Activated CD4-positive, alpha-beta memory T cell treated with anti-CD3 and anti-CD28 coated beads for 36 hours (primary cell): ENCODE measurements at regions not wholly inside any gene's neighbourhood (a gene's known extent, or its start where the extent isn't known, plus 50 kb on each side); places are given as distances from the start of the nearest gene placed in this dataset.

Experiments
- CTCF ChIA-PET: fragments of 350-600 bp; sonication (Branson Sonifier 250); formaldehyde crosslinking; loops from one replicate; lab custom pipeline; 2021; ENCODE audit warnings: antibody characterized with exemption, inconsistent platforms; lab: Charles Lee
- POLR2A ChIA-PET: fragments of 350-600 bp; sonication (Branson Sonifier 250); formaldehyde crosslinking; loops from one replicate; lab custom pipeline; 2021; ENCODE audit warnings: antibody characterized with exemption; lab: Charles Lee
- DNase-seq: peaks from one replicate; pipeline ENCODE4 v3.0.0-alpha.2; 2020
- H3K27ac Mint-ChIP-seq: one replicate; pipeline ENCODE4 v1.8.0; 2021; ENCODE audit warnings: mixed read lengths
- H3K27me3 Mint-ChIP-seq: one replicate; pipeline ENCODE4 v1.8.0; 2021; ENCODE audit warnings: mixed read lengths
- H3K36me3 Mint-ChIP-seq: one replicate; pipeline ENCODE4 v1.8.0; 2021; ENCODE audit warnings: mixed read lengths
- H3K4me1 Mint-ChIP-seq: one replicate; pipeline ENCODE4 v1.8.0; 2021; ENCODE audit warnings: low read depth, mixed read lengths
- H3K4me3 Mint-ChIP-seq: one replicate; pipeline ENCODE4 v1.8.0; 2021; ENCODE audit warnings: mild to moderate bottlenecking, mixed read lengths
- H3K9me3 Mint-ChIP-seq: one replicate; pipeline ENCODE4 v1.8.0; 2021; ENCODE audit warnings: mixed read lengths
- intact Hi-C: fragments of 100-400 bp; cut with micrococcal nuclease; formaldehyde crosslinking; loops from one replicate; pipeline ENCODE4 v1.15.1; 2023

DNA sequence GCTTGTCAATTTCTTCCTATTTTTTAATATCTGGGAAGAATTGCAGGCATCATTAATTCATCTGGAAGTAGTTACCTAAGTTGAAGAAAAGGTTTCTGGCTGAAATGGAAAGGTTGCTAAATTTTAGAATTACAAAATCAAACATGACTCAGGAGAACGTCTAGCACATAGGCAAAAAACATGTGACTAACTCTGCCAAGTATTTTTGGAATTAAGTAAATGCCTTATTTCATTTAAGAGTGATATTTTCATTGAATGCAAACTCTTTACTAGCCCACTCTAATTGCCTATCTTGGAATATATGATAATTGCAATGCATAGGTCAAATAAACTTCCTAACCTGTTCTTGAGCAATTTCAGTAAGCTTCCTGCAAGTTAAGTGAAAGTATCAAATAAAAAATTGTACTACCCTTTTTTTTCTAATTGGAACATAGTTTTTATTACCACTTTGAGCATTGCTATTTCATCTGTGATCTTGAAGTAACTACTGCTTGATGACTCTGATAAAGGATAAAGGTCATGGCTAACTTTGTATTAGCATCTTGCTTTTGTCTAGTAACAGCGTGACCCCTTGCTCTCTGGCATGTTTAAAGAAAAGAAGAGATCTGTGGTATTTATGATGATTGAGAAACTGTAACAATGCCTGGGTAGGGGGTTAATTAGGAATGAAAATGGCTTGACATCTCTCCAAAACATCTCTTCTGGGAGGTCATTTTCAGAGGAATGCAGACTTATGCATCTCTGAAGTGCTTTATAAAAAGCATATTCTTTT, 208.3 kb upstream of the NCAM2 start:
- CTCF ChIA-PET: no interaction called here
- Mint-ChIP-seq H3K4me3 (no peak overlapping the region), H3K36me3 (no peaks in the 10 kb centered on the region), H3K4me1 (no peaks in the 10 kb centered on the region), H3K27me3 (no peaks in the 10 kb centered on the region), H3K9me3 (peaks cover 6% of the 10 kb centered on the region), H3K27ac (no peak overlapping the region)
- intact Hi-C loops: no loop called here
- DNase-seq: no peak
- POLR2A ChIA-PET: no interaction called here

DNA sequence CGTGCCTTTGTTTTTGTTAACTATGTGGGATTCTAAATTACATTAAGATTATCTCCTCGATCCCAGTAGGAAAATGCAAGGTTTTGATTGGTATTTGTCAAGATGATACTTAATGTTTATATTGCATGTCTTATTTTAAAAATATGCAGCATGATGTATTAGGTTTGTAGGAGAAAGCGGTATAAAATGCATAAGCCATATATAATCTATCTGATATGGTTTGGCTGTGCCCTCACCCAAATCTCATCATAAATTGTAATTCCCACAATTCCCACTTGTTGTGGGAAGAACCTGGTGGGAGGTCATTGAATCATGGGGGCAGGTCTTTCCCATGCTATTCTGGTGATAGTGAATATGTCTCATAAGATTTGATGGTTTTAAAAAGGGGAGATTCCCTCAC, 198.1 kb upstream of the NCAM2 start:
- intact Hi-C loops: no loop called here
- Mint-ChIP-seq H3K36me3 (no peaks in the 10 kb centered on the region), H3K4me3 (no peak overlapping the region), H3K27me3 (no peaks in the 10 kb centered on the region), H3K9me3 (no peaks in the 10 kb centered on the region), H3K4me1 (no peaks in the 10 kb centered on the region), H3K27ac (no peak overlapping the region)
- ChIA-PET CTCF (no interaction called here), POLR2A (no interaction called here)
- DNase-seq: no peak

DNA sequence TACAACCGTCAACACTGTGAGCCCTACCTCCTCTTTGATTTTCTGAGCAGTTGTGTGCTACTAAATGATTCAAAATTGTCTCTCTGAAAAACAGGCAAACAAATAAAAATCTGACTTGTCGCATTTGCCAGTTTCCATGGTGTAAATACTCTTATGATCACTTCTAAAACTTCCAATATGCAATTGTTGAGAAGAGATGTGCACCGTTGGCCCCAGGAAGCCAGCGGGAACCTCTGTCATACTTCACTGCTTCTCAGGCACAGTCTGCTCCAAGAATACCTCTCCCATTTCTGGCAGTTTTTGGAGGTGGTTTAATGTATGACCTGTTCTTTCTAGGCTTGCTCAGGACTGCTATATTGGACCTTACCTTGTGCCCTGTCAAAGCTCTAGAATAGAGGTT, 196.0 kb upstream of the NCAM2 start:
- CTCF ChIA-PET: no interaction called here
- no peak for DNase-seq

DNA sequence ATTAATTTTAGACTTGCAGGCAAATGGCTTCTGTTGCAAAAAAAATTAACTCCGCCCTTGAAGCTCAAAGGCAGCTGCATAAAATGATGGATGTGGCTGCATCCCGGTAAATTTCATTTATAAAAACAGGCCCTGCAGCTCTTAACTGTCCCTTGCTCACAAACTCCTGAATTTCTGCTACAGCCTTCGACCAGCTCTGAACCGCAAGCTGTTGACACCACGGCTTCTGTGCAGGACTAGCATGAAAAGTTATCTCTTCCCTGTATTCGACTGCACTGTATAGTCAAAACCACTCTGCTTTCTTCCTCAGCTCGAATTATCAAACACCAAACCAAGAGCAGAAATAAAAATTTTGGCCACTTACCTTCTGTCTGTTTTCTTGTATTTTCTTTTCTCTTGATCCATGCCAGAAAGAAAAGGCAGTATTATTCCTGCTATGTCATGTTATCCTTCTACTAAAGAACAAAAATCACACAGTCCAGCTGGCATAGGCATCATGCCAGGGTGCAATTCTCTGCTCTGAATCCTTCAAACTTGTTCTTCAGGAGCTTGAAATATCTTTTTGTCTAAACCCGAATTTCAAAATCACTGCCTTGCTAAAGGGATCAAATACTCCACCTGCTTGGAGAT, 195.5 kb upstream of the NCAM2 start:
- ChIA-PET CTCF (no interaction called here), POLR2A (no interaction called here)
- Mint-ChIP-seq H3K36me3 (no peaks in the 10 kb centered on the region), H3K4me3 (no peak overlapping the region), H3K9me3 (peaks cover 3% of the 10 kb centered on the region), H3K27me3 (no peaks in the 10 kb centered on the region), H3K27ac (no peak overlapping the region), H3K4me1 (no peaks in the 10 kb centered on the region)
- DNase-seq: no peak
- intact Hi-C loops: no loop called here

More for the DNA sequence above, 196.0 kb upstream of the NCAM2 start:
- Mint-ChIP-seq H3K4me1 (no peaks in the 10 kb centered on the region), H3K4me3 (no peak overlapping the region), H3K9me3 (no peaks in the 10 kb centered on the region), H3K27me3 (no peaks in the 10 kb centered on the region), H3K27ac (no peak overlapping the region), H3K36me3 (no peaks in the 10 kb centered on the region)
- POLR2A ChIA-PET: no interaction called here
- intact Hi-C loops: no loop called here

DNA sequence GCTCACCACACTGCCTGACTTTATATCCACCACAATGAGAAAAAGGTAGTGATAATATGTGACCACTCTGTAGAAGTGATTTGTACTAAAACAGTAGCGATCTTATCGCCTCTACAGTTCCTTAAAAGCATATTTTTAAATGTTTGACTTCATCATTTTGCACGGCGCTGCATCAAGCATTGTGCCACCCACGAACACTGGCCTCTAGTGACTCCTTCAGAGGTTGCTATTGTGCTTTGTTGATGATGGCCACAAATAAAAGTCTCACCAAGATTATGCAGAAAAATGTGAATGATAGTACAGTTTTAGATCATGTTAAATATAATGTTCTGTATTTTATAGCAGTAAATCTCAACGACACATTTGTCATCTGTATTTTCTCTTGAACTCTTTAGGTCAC, 186.5 kb upstream of the NCAM2 start:
- CTCF ChIA-PET: no interaction called here
- no peak for DNase-seq
- Mint-ChIP-seq H3K27ac (no peak overlapping the region), H3K4me3 (no peak overlapping the region), H3K9me3 (peaks cover 3% of the 10 kb centered on the region), H3K36me3 (no peaks in the 10 kb centered on the region), H3K4me1 (no peaks in the 10 kb centered on the region), H3K27me3 (no peaks in the 10 kb centered on the region)
- intact Hi-C loops: no loop called here
- POLR2A ChIA-PET: no interaction called here

DNA sequence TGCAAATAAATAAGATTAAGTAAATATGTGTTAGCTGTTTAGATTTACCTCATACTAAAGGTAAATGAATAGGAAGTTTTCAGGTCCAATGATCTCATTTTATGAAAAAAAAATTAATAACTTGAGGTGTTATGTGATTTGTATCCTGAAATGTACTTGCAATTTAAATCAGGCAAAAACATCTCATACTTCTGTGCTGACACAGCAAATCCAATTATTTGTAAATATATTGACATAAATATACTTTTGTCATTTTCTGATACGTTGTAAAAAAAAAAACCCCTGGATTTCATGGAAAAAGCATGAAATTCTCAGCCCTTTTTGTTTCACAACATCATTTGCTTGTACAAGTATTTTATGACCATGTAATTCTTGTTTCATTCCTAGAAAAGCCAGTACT, 184.1 kb upstream of the NCAM2 start:
- CTCF ChIA-PET: no interaction called here
- Mint-ChIP-seq H3K4me1 (no peaks in the 10 kb centered on the region), H3K4me3 (no peak overlapping the region), H3K27me3 (no peaks in the 10 kb centered on the region), H3K27ac (no peak overlapping the region), H3K36me3 (no peaks in the 10 kb centered on the region), H3K9me3 (peaks cover 4% of the 10 kb centered on the region)
- POLR2A ChIA-PET: no interaction called here
- intact Hi-C loops: no loop called here
- no peak for DNase-seq

DNA sequence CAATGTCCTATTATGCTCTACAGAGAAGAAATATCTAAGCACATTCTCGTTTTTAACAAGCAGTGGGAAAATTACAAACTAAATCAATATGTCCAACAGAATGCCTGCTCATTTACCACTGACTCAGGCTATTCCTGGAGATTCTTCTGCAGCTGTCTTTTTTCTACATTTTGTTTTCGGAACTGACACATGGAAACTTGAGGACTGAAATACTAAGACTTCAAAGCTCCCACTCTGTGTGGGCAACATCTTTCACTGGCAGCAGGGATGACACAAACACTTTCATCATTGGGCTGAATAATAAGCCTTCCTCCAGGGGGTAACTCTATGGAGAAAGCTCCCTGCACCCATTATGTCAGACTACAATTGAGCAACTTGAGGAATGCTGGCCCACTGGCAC, 175.5 kb upstream of the NCAM2 start:
- POLR2A ChIA-PET: no interaction called here
- H3K27me3 Mint-ChIP-seq: no peaks in the 10 kb centered on the region

DNA sequence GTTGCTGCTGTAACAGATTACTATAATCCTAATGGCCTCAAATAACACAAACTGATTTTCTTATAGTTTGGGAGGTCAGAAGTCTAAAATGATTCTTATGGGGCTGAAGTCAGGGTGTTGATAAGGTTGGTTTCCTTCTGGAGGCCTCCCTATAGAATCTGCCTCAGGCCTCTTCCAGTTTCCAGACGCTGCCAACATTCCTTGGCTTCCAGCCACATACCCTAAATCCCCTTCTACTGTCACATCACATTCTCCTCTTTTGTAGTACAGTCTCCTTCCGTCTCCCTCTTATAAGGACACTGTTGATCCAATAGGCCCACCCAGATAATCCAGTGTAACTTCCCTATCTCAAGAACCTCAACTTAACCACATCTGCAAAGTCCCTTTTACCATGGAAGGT, 145.3 kb upstream of the NCAM2 start:
- Mint-ChIP-seq H3K4me1 (no peaks in the 10 kb centered on the region), H3K4me3 (no peak overlapping the region), H3K27ac (no peak overlapping the region), H3K27me3 (no peaks in the 10 kb centered on the region), H3K9me3 (peaks cover 6% of the 10 kb centered on the region), H3K36me3 (no peaks in the 10 kb centered on the region)
- ChIA-PET CTCF (no interaction called here), POLR2A (no interaction called here)
- intact Hi-C loops: no loop called here
- DNase-seq: no peak

More for the DNA sequence above, 175.5 kb upstream of the NCAM2 start:
- DNase-seq: no peak
- Mint-ChIP-seq H3K27ac (no peak overlapping the region), H3K36me3 (no peaks in the 10 kb centered on the region), H3K4me3 (no peak overlapping the region), H3K4me1 (no peaks in the 10 kb centered on the region), H3K9me3 (peaks cover 11% of the 10 kb centered on the region)
- intact Hi-C loops: no loop called here
- CTCF ChIA-PET: no interaction called here

DNA sequence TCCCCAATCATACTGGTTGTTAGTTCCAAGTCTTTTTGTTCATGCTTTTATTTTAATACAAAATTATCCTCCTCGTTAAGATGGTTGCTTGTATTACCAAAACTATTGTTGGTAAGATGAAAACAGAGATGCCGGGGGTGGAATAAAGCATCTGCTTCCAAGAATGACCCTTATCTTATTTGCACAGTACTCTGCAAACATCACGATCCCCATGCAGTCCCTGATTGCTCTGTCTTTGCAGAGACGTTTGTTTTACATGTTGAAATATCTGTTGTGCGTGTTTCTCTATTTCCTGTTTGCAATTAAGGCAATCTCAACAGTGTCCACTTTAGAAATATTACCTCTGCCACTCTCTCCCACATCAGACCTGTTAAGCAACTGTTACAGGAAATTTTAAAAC, 141.3 kb upstream of the NCAM2 start:
- Mint-ChIP-seq H3K4me3 (no peak overlapping the region), H3K9me3 (peaks cover 10% of the 10 kb centered on the region), H3K27ac (no peak overlapping the region), H3K4me1 (no peaks in the 10 kb centered on the region), H3K36me3 (no peaks in the 10 kb centered on the region), H3K27me3 (no peaks in the 10 kb centered on the region)
- ChIA-PET POLR2A (no interaction called here), CTCF (no interaction called here)
- no peak for DNase-seq
- intact Hi-C loops: no loop called here

DNA sequence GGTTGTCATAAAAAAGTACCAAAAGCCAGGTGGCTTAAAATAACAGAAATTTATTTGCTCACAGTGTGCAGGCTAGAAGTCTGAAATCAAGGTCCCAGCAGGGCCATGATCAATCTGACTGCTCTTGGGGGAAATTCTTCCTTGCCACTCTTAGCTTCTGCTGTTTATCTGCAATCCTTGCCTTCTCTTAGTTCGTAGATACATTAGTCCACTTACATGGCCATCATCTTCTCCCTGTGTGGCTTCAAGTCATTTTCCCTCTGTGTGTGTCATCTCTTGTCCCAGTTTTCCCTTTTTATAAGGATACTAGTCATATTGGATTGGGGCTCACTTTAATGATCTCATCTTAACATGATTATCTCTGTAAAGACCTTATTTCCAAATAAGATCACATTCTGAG, 124.0 kb upstream of the NCAM2 start:
- Mint-ChIP-seq H3K27me3 (no peaks in the 10 kb centered on the region), H3K4me1 (no peaks in the 10 kb centered on the region), H3K4me3 (no peak overlapping the region), H3K9me3 (no peaks in the 10 kb centered on the region), H3K27ac (no peak overlapping the region), H3K36me3 (no peaks in the 10 kb centered on the region)
- intact Hi-C loops: no loop called here
- POLR2A ChIA-PET: no interaction called here
- no peak for DNase-seq
- CTCF ChIA-PET: no interaction called here

DNA sequence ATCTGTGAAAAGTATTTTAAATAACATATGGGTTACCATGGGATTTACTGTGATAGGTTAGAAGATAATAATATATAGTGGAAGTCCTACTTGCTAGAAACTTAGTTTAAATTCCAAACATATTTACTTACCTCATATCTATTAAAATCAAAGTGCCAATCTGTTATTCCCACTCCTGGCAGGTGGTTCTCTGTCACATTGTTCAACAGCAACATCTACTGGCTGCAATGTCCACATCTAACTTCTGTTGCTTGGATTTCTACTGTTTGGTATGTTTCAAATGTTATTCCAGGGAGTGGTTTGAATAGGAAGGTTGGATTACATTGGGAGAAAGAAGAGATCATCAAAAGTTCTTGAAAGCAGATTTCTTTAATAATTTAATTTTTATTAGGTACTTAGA, 122.5 kb upstream of the NCAM2 start:
- intact Hi-C loops: no loop called here
- DNase-seq: no peak
- ChIA-PET POLR2A (no interaction called here), CTCF (no interaction called here)
- no peak overlapping the region for H3K4me3 Mint-ChIP-seq
- no peaks in the 10 kb centered on the region for H3K9me3 Mint-ChIP-seq
- no peak overlapping the region for H3K27ac Mint-ChIP-seq
- H3K4me1 Mint-ChIP-seq: no peaks in the 10 kb centered on the region
- no peaks in the 10 kb centered on the region for H3K27me3 Mint-ChIP-seq
- H3K36me3 Mint-ChIP-seq: no peaks in the 10 kb centered on the region

DNA sequence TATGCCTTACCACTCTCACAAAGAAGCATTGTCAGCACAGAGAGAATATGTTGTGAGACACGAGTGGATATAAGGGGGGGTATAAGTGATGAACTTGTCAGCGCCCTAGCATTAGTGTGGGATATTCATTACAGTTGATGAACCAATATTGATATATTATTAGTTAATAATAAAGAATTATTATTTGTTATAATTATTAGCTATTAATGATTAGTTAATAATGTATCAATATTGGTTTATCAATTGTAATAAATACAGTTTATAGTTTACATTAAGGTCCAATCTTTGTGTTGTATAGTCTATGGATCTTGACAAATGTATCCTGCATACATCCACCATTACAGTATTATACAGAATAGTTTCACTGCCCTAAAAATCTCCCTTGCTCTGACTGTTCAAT, 120.2 kb upstream of the NCAM2 start:
- POLR2A ChIA-PET: no interaction called here
- H3K36me3 Mint-ChIP-seq: no peaks in the 10 kb centered on the region
- peaks cover 2% of the 10 kb centered on the region for H3K9me3 Mint-ChIP-seq
- intact Hi-C loops: no loop called here
- H3K27me3 Mint-ChIP-seq: no peaks in the 10 kb centered on the region
- DNase-seq: no peak
- CTCF ChIA-PET: no interaction called here
- H3K27ac Mint-ChIP-seq: no peak overlapping the region
- no peaks in the 10 kb centered on the region for H3K4me1 Mint-ChIP-seq
- H3K4me3 Mint-ChIP-seq: no peak overlapping the region
